HEK293 (cell line): ENCODE measurements at regions not wholly inside any gene's neighbourhood (a gene's known extent, or its start where the extent isn't known, plus 50 kb on each side); places are given as distances from the start of the nearest gene placed in this dataset.

ENCODE experiments used
- CTCF ChIA-PET: fragments of 350-600 bp; formaldehyde crosslinking; extraction: SDS; loops from one replicate; lab custom pipeline; 2021; ENCODE audit warnings: antibody characterized with exemption; lab: Yijun Ruan, JAX
- POLR2A ChIA-PET: fragments of 300-600 bp; formaldehyde crosslinking; extraction: SDS; loops from one replicate; lab custom pipeline; 2020; ENCODE audit warnings: antibody characterized with exemption, inconsistent platforms; lab: Yijun Ruan, JAX
- H3K27ac ChIP-seq: fragments of 200-500 bp; sonication (Bioruptor generic); 2 replicates; pipeline ENCODE4 v1.5.1; 2014; ENCODE audit warnings: low read depth, low read length, control low read depth, inconsistent platforms; ENCODE audit errors: extremely low read depth
- H3K36me3 ChIP-seq, 2 experiments: fragments of 200-500 bp in 1 of 2; sonication (Bioruptor generic) in 1 of 2; 1 replicate in 1 of 2; 2 replicates in 1 of 2; pipeline ENCODE4 v1.5.1; 2014 to 2017; ENCODE audit warnings: inconsistent platforms in 2 of 2, low read length in 2 of 2; ENCODE audit not compliant: control insufficient read depth in 2 of 2, insufficient read depth in 1 of 2
- H3K4me1 ChIP-seq: fragments of 200-500 bp; sonication (Bioruptor generic); 2 replicates; pipeline ENCODE4 v1.5.1; 2014; ENCODE audit warnings: mild to moderate bottlenecking, low read length, inconsistent platforms; ENCODE audit not compliant: control insufficient read depth, insufficient read depth
- H3K4me3 ChIP-seq: 2 replicates; pipeline ENCODE4 v1.5.1; 2011; ENCODE audit warnings: low read depth, mild to moderate bottlenecking, control low read depth, low read length, moderate library complexity
- H3K9me3 ChIP-seq: fragments of 200-500 bp; sonication (Bioruptor generic); 2 replicates; pipeline ENCODE4 v1.5.1; 2014; ENCODE audit warnings: low read depth, low read length, inconsistent platforms; ENCODE audit not compliant: control insufficient read depth, insufficient read depth
- GLI2 ChIP-seq: fragments of 450-650 bp; formaldehyde crosslinking; IDR thresholded peaks from 2 replicates; pipeline ENCODE4; 2017; ENCODE audit warnings: missing biosample characterization, missing genetic modification characterization, low read depth, borderline replicate concordance
- HOXD13 ChIP-seq: sonication (generic); formaldehyde crosslinking; IDR thresholded peaks from 2 replicates; pipeline ENCODE4 v1.8.0; 2022; ENCODE audit warnings: missing genetic modification reagents, borderline replicate concordance
- SALL2 ChIP-seq: fragments of 450-650 bp; formaldehyde crosslinking; IDR thresholded peaks from 2 replicates; pipeline ENCODE4 v1.5.0; 2017; ENCODE audit warnings: missing biosample characterization, mild to moderate bottlenecking, missing genetic modification characterization, borderline replicate concordance
- ZFHX2 ChIP-seq: fragments of 450-650 bp; formaldehyde crosslinking; conservative IDR thresholded peaks from 2 replicates; pipeline ENCODE4 v1.5.1; 2016; ENCODE audit warnings: missing biosample characterization, missing genetic modification characterization
- ZNF121 ChIP-seq: fragments of 450-650 bp; formaldehyde crosslinking; IDR thresholded peaks from 2 replicates; pipeline ENCODE4 v1.5.1; 2016; ENCODE audit warnings: missing biosample characterization, missing genetic modification characterization
- ZNF133 ChIP-seq: fragments of 450-650 bp; formaldehyde crosslinking; IDR thresholded peaks from 2 replicates; pipeline ENCODE4 v1.5.1; 2016; ENCODE audit warnings: missing biosample characterization, missing genetic modification characterization
- ZNF223 ChIP-seq: fragments of 450-650 bp; formaldehyde crosslinking; IDR thresholded peaks from 2 replicates; pipeline ENCODE4 v1.5.1; 2016; ENCODE audit warnings: missing biosample characterization, missing genetic modification characterization
- ZNF23 ChIP-seq: fragments of 450-650 bp; formaldehyde crosslinking; IDR thresholded peaks from 2 replicates; pipeline ENCODE4 v1.5.1; 2016; ENCODE audit warnings: missing biosample characterization, missing genetic modification characterization, borderline replicate concordance
- ZNF248 ChIP-seq: fragments of 450-650 bp; formaldehyde crosslinking; IDR thresholded peaks from 2 replicates; pipeline ENCODE4 v1.5.1; 2017; ENCODE audit warnings: missing biosample characterization, missing genetic modification characterization
- ZNF274 ChIP-seq, 2 experiments: fragments of 200-500 bp in 1 of 2; fragments of 450-650 bp in 1 of 2; sonication (Bioruptor generic) in 1 of 2; formaldehyde crosslinking in 1 of 2; IDR thresholded peaks; 2 replicates each; pipeline versions ENCODE4 v1.5.1 to v1.6.1; 2014 to 2016; ENCODE audit warnings: borderline replicate concordance in 1 of 2, inconsistent platforms in 1 of 2, low read length in 1 of 2, missing biosample characterization in 1 of 2, missing genetic modification characterization in 1 of 2
- ZNF398 ChIP-seq: fragments of 450-650 bp; formaldehyde crosslinking; IDR thresholded peaks from 2 replicates; pipeline ENCODE4 v1.5.1; 2017; ENCODE audit warnings: missing biosample characterization, missing genetic modification characterization
- ZNF416 ChIP-seq: fragments of 450-650 bp; formaldehyde crosslinking; IDR thresholded peaks from 2 replicates; pipeline ENCODE4 v1.5.1; 2016; ENCODE audit warnings: missing biosample characterization, missing genetic modification characterization
- ZNF544 ChIP-seq: fragments of 450-650 bp; formaldehyde crosslinking; IDR thresholded peaks from 2 replicates; pipeline ENCODE4 v1.5.0; 2017; ENCODE audit warnings: missing biosample characterization, missing genetic modification characterization
- ZNF548 ChIP-seq: fragments of 450-650 bp; formaldehyde crosslinking; IDR thresholded peaks from 2 replicates; pipeline ENCODE4 v1.5.1; 2016; ENCODE audit warnings: missing biosample characterization, missing genetic modification characterization
- ZNF555 ChIP-seq: fragments of 450-650 bp; formaldehyde crosslinking; conservative IDR thresholded peaks from 2 replicates; pipeline ENCODE4 v1.5.1; 2017; ENCODE audit warnings: missing biosample characterization, mild to moderate bottlenecking, missing genetic modification characterization, inconsistent platforms
- ZNF560 ChIP-seq: fragments of 450-650 bp; formaldehyde crosslinking; IDR thresholded peaks from 2 replicates; pipeline ENCODE4 v1.5.1; 2017; ENCODE audit warnings: missing biosample characterization, missing genetic modification characterization, borderline replicate concordance
- ZNF623 ChIP-seq: fragments of 450-650 bp; formaldehyde crosslinking; IDR thresholded peaks from 2 replicates; pipeline ENCODE4 v1.5.1; 2016; ENCODE audit warnings: missing biosample characterization, missing genetic modification characterization
- ZNF701 ChIP-seq: fragments of 450-650 bp; formaldehyde crosslinking; IDR thresholded peaks from 2 replicates; pipeline ENCODE4 v1.5.1; 2016; ENCODE audit warnings: missing biosample characterization, missing genetic modification characterization
- ZNF76 ChIP-seq: fragments of 450-650 bp; formaldehyde crosslinking; IDR thresholded peaks from 2 replicates; pipeline ENCODE4; 2016; ENCODE audit warnings: low read depth, missing biosample characterization, missing genetic modification characterization, borderline replicate concordance
- ZSCAN5A ChIP-seq: fragments of 450-650 bp; formaldehyde crosslinking; IDR thresholded peaks from 2 replicates; pipeline ENCODE4 v1.5.1; 2016; ENCODE audit warnings: missing biosample characterization, missing genetic modification characterization
- TF ChIP-seq, protein P1 (sequence below): fragments of 450-650 bp; formaldehyde crosslinking; IDR thresholded peaks from 2 replicates; pipeline ENCODE4 v1.5.1; 2016; ENCODE audit warnings: missing biosample characterization, missing genetic modification characterization
- TF ChIP-seq, protein P2 (sequence below): fragments of 450-650 bp; IDR thresholded peaks from 2 replicates; pipeline ENCODE4 v1.5.1; 2018; ENCODE audit warnings: missing biosample characterization, mild to moderate bottlenecking, missing genetic modification characterization

GRCh38 chr4:178026999-178027398 lies 584.8 kb upstream of the AGA start (continued):
- TF ChIP-seq, protein P1, sequence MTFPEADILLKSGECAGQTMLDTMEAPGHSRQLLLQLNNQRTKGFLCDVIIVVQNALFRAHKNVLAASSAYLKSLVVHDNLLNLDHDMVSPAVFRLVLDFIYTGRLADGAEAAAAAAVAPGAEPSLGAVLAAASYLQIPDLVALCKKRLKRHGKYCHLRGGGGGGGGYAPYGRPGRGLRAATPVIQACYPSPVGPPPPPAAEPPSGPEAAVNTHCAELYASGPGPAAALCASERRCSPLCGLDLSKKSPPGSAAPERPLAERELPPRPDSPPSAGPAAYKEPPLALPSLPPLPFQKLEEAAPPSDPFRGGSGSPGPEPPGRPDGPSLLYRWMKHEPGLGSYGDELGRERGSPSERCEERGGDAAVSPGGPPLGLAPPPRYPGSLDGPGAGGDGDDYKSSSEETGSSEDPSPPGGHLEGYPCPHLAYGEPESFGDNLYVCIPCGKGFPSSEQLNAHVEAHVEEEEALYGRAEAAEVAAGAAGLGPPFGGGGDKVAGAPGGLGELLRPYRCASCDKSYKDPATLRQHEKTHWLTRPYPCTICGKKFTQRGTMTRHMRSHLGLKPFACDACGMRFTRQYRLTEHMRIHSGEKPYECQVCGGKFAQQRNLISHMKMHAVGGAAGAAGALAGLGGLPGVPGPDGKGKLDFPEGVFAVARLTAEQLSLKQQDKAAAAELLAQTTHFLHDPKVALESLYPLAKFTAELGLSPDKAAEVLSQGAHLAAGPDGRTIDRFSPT (tag by site-specific recombination), result no peak

- TF ChIP-seq ZNF274 (IDR thresholded peaks at IDR 0.05; ENCODE audit: low read length), result no peak
- no peak for TF ChIP-seq ZNF274 (tag by site-specific recombination; IDR thresholded peaks at IDR 0.05; ENCODE audit: borderline replicate concordance)
- TF ChIP-seq ZNF223 (tag by site-specific recombination), result no peak
- TF ChIP-seq ZNF133, result no peak
- TF ChIP-seq ZNF398 (tag by site-specific recombination), result no peak
- TF ChIP-seq GLI2, result no peak
- TF ChIP-seq ZNF623, result no peak
- TF ChIP-seq ZNF121 (tag by site-specific recombination), result no peak
- TF ChIP-seq ZNF23, result no peak
- no peak for TF ChIP-seq ZNF544
- no peak for TF ChIP-seq SALL2 (tag by site-specific recombination)
- TF ChIP-seq ZFHX2 (tag by site-specific recombination), result no peak
- TF ChIP-seq, protein P2, sequence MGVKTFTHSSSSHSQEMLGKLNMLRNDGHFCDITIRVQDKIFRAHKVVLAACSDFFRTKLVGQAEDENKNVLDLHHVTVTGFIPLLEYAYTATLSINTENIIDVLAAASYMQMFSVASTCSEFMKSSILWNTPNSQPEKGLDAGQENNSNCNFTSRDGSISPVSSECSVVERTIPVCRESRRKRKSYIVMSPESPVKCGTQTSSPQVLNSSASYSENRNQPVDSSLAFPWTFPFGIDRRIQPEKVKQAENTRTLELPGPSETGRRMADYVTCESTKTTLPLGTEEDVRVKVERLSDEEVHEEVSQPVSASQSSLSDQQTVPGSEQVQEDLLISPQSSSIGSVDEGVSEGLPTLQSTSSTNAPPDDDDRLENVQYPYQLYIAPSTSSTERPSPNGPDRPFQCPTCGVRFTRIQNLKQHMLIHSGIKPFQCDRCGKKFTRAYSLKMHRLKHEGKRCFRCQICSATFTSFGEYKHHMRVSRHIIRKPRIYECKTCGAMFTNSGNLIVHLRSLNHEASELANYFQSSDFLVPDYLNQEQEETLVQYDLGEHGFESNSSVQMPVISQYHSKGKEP, result no peak
- no peak for TF ChIP-seq HOXD13 (CRISPR knock-in tag)
- no peak for TF ChIP-seq ZNF560 (tag by site-specific recombination)
- Histone ChIP-seq H3K4me3 (no peak overlapping the region), H3K36me3 (no peaks in the 10 kb centered on the region), H3K27ac (no peak overlapping the region), H3K4me1 (no peaks in the 10 kb centered on the region), H3K9me3 (no peaks in the 10 kb centered on the region)
- CTCF ChIA-PET, result no interaction called here
- POLR2A ChIA-PET, result no interaction called here
Measured at GRCh38 chr4:178027796-178028195, 585.6 kb upstream of the AGA start.

- Histone ChIP-seq H3K4me1 (no peaks in the 10 kb centered on the region), H3K9me3 (no peaks in the 10 kb centered on the region), H3K36me3 (no peaks in the 10 kb centered on the region), H3K4me3 (no peak overlapping the region), H3K27ac (no peak overlapping the region)
- CTCF ChIA-PET, result interaction anchor here (0.7 kb wide), 1 partner anchor 253 kb away, joined by 3 read pairs; no protein-coding TSS in a partner anchor
- POLR2A ChIA-PET, result no interaction called here
- TF ChIP-seq ZNF701 (tag by site-specific recombination) (no peak), ZNF555 (tag by site-specific recombination) (no peak), ZNF121 (tag by site-specific recombination) (no peak), ZNF548 (no peak), ZNF248 (no peak), ZNF76 (no peak), ZSCAN5A (tag by site-specific recombination) (no peak), ZNF416 (tag by site-specific recombination) (no peak)
Measured at GRCh38 chr4:178028481-178028880, 586.2 kb upstream of the AGA start.
